Right renal pelvis (tissue), 4 donors: ENCODE measurements at regions not wholly inside any gene's neighbourhood (a gene's known extent, or its start where the extent isn't known, plus 50 kb on each side); places are given as distances from the start of the nearest gene placed in this dataset.
"Not testable (repeated sequence)": the region's sequence is repeated elsewhere in the genome, so short reads cannot be mapped to it uniquely, and the experiment has no call there.

Experiments
- DNase-seq, 4 donors: peaks; one replicate each; pipeline ENCODE4 v3.0.0-alpha.2; 2013; ENCODE audit warnings: low read depth in 4 of 4, low spot score in 3 of 4, missing footprints in 1 of 4

DNA sequence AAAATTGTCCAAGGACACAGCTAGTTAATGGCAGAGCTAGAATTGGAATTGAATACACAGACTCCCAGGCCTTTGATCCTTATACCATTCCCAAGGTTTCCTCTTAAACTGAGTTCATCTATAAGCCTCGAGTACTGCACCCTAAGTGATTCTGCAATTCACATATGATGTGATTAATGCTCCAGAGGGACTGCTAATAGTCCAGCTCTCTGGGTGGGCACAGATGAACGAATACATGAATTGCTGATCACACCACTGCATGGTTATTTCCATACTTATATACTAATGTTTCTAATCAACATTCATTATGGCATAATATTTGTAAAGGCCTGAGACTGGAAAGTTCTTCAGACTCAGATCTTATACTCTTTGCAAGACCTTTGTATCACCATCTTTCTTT is 101.8 kb downstream of the NUFIP1 start:
- DNase-seq, result no peak

DNA sequence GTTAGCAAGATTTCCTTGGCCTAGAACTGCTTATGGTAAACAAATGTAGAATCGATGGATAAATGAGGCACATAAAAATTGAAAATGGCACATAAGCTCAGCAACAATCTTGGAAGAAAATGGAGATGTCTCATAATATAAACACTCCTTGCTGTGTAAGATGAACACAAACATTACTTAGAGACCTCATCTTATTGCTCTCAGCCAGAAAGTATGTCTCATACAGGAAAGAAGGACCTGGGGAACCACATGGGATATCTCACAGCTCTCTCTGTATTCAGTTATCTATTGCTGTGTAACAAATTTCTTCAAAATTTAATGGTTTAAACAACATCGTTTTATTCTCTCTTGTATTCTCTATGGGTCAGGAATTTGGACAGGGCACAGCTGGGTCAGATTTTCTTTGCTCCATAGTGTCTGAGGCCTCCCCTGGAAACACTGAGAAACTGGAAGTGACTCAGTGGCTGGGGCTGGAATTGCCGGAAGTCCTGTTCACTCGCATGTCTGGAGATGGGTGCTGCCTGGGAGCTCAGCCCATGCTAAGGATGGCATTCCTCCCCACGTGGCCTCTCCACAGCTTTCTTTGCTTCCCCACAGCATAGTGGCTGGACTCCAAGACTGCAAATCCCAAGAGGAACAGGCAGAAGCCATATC is 105.1 kb downstream of the NUFIP1 start:
- no peak for DNase-seq

DNA sequence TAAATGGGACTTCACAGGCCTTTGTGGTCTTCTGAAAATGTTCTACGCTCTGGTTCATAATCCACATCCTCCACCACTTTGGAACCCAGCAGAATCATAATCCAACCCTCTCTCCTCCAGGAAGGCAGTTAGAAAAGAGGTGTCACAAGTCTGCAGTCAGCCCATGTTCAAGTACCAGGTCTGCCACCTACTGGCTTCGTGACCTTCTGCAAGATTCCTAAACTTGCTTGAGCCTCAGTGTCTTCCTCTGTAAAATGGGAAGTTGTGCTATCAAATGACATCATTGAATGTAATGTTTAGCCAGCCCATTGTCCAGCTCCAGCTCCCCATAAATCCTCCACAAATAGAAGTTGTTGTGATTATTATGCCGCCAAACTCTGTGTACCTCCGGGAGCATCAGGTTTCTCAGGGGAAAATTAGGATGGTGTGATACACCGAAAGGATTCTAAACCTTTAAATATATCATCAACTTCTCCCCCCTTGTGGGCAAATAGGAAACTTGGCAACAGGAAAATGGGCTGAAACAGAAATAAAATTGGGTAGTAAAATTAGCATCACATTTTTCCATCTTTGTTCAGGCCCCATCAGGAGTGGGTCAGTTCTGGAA is 109.7 kb downstream of the NUFIP1 start:
- DNase-seq, result no peak

DNA sequence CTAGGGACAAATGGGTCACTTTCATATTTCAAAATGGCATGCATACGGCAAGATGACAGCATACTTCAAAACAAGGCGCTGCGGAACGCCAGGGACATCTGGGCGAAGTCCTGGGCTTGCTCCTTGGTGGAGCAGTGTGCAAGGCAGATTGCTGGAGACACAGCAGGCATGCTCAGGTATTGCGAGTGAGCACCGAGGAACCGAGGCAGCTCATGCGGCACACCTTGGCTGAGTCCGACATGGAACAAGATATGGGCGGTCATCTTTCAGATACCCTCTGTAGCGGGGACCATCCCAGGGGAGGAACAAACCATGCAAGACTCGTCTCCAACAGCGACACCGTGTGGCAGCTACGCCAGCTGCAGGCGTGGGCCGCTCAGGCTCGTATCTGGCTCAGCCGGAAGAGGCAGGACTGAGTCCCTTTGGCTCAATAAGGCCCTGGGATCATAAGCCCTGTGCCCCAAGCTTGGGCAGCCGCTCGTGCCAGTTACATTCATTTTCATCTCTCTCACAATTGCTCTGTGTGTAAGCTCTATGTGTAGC is 112.4 kb downstream of the NUFIP1 start:
- DNase-seq, result no peak

DNA sequence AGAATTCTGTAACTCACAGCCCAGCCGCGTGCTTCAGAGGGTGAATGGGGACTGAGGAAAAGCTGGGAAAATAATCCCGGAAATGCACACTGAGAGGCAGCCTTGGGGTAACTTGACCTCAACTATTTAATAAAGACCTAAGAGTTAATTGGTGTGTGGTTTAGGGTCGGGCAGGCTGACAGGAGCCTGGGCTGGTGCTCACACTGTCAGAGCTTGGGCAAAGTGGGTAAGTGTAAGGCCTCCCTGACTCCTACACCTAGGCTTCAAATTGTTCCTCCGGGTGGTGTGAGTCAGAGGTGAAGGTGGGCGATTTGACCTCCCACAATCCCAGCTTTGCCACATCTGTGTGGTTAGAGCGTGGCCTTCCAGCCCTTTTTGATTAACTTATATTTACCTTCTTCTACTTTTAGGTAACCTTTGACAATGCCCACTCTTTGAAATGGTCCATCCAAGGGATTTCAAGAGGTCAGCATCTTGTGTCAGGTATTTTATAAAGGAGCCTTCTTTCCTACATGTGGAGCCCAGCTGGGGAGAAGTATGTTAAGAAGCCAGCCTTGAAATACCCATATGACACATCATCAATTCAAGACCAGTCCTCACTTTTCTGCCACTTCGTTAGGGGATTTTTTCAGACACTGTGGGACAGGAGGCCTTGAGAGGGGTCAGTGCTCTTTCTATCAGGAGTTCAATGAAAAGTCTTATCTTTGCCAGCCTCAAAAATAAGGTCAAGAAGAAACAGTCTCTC is 114.2 kb downstream of the NUFIP1 start:
- DNase-seq, result no peak

- DNase-seq, result no peak
These were observed 115.1 kb downstream of the NUFIP1 start for GRCh38 chr13:44874176-44874575.

GRCh38 chr13:44873461-44873860 is 115.8 kb downstream of the NUFIP1 start:
- DNase-seq, result no peak

DNA sequence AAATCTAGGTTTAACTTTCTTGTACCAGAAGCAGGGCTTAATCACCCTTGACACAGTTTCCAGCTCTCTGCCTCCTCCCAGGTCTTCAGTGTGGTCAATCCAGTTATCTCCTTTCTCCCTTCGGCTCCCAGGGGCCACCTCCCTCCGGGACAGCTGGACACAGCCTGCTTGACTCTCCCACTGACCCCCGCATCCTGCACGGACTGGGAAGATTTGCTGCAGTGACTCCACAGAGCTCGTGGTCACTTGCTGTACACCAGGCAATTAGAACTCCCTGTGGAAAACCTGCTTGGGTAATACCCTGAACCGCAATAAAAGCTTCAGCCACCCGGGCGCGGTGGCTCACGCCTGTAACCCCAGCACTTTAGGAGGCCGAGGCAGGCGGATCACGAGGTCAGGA is 116.5 kb downstream of the NUFIP1 start:
- DNase-seq, result no peak

GRCh38 chr13:44870456-44870929 is 118.8 kb downstream of the NUFIP1 start:
- DNase-seq, result no peak

DNA sequence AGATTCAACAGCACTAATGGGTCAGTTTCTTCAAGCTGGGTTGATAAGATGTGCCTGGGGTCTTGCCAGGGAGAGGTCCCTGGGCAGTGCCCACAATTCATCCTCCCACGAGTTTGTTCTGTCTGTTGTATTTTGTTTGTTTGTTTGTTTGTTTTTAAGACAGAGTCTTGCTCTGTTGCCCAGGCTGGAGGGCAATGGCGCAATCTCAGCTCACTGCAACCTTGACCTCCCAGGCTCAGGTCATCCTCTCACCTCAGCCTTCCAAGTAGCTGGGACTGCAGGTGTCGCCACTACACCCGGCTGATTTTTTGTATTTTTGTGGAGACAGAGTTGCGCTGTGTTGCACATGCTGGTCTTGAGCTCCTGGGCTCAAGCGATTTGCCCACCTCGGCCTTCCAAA is 120.1 kb downstream of the NUFIP1 start:
- DNase-seq, result no peak

GRCh38 chr13:44868397-44868796 is 120.9 kb downstream of the NUFIP1 start:
- DNase-seq, result no peak

GRCh38 chr13:44867825-44868224 is 121.4 kb downstream of the NUFIP1 start:
- peak in 1 of 4 donors; percentile 33 for DNase-seq

DNA sequence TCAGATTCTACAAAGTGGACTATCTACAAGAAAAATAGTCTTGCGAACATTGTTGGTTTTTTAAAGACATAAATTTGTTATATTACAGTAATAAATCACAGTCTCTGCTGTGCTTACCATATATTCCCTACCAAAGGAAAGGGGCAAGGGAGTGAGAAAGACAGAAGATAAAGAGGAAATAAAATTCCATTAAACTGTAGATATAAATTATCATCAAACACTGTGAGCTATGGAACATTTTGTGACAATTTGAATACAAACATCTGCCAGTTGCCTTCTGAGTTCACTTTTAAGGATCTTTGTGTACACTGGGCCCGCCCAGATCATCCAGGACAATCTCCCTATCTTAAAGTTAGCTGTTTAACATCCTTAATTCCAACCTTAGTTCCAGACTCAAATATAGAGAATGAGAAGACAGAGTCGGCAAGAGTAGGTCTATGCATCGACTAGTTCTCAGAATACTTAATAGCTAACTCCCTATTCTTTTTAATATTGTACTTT is 122.8 kb downstream of the NUFIP1 start:
- peak in 2 of 4 donors; percentile 28 to 43 for DNase-seq

DNA sequence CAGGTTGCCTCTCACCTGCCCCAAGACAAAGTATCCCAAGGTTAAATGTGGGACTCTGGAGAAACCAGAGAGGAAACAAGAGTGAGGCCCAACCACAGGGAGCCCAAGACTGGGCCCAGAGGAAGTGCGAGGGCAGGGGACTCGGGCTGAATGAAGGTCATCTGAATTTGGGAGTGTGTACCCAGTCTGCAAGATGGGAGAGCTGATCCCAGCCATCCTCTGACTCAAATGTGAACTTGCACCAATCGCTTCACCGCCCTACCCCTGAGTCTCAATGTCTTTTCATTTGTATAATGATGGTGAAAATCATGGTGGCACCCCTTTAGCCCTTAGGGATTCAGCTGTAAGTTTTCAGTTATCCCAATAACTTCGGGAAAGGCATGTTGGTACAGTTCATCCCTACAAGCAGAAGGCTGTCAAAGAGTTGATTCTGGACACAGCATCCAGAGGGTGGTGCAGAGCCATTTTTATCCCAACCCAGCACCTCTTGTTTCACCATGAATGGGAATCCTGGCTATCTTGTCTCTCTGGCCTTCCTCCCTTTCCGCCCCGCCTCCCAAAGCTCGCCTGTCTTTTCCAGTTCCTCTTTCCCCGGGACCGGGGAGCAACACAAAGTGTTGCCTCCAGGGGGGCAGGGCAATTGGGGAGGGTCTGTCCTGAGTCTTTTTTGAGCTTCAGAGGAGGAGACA is 123.4 kb downstream of the NUFIP1 start:
- DNase-seq, result no peak

DNA sequence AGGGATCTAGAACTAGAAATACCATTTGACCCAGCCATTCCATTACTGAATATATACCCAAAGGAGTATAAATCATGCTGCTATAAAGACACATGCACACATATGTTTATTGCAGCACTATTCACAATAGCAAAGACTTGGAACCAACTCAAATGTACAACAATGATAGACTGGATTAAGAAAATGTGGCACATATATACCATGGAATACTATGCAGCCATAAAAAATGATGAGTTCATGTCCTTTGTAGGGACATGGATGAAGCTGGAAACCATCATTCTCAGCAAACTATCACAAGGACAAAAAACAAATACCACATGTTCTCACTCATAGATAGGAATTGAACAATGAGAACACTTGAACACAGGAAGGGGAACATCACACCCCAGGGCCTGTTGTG is 125.6 kb downstream of the NUFIP1 start:
- DNase-seq, result not testable (repeated sequence)

GRCh38 chr13:44860454-44860853 is 128.8 kb downstream of the NUFIP1 start:
- no peak for DNase-seq

DNA sequence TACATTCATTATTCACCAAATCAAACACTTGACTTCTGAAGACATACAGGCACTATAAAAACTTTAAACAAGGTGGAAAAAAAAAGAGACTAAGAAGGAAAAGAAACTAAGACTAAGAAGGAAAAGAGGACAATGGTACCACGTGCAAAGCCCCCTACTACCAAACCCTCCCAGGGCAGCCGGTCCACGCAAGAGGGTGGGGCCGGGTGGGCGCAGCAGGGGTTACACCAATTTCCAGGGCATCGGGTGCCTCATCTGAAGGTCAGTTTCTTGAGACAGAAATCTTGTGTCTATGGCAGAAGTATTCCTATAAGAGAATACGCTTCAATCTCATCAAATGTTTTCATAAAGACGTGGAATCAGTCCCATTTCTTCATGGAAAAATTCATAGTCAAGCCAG is 131.5 kb downstream of the NUFIP1 start:
- DNase-seq, result no peak

DNA sequence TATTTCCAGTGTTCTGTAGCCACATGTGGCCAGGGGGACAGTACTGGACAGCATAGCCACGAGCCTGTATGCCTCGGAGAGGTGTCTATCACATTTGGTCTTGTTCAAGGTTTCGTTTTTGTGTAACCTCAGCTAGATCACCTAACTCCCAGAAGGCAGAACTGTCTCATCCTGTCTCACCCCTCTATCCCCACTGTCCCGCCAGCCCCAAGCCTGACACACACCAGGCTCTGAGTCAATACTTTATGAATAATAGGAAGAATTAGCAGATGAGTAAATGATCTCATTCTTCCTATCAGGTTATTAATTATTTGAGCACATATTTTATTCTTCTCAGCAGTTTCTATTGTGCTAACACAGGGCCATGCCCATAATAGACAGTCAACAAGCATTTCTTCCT is 132.2 kb downstream of the NUFIP1 start:
- DNase-seq, result no peak

DNA sequence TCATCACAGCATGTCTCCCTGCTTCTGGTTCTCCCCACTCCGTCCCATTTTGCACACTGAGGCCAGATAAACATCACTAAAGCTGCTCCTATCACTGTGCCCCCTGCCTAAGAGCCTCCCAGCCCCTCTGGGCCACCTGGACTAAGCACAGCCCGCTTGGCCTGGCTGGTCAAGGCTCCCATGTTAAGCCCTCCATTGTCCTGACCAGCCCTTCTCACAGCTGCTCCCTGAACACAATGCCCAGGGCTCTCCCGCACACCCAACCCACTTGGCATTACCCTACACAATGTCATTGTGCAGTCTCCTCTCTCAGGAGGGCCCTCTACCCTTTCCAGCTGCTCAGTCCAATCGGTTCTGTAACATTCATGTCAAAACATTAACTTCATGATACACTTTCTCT is 133.4 kb downstream of the NUFIP1 start:
- no peak for DNase-seq

DNA sequence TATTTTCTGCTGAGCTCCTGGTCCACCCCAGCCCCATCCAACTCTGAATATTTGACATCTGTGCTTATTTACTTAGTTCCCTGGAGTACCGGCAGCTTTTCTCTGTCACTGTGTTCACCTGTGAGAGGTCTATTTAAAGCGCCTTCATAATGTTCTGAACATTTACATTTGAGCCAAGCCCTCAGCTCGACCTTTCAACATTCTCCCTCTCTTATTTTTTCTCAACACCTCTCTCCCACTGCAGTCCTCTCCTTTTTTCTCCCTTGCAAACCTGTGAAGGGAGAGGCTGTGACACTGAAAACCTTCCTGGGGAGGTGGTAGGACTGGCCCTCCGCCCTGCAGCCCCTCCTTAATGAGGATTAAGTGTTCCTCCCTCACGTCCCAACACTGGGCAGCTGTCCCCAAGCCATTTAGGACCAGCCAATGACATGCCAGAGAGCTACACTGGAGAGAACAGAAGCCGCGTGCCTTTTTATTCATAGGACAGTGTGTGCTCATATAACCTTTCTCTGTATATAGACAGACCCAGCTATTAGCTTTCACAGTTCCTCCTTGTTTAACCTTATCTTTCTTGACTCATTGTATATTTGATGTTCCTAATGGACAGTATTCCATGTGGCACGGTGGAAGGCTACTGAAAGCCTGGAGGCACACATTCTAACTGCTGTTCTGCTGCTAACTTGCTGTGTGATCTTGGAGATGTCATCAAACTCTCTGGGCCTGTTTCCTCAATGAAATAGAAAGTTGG is 134.8 kb downstream of the NUFIP1 start:
- DNase-seq, result no peak
